Brain microvascular endothelial cell (primary cell): ENCODE measurements at regions not wholly inside any gene's neighbourhood (a gene's known extent, or its start where the extent isn't known, plus 50 kb on each side); places are given as distances from the start of the nearest gene placed in this dataset.

ENCODE experiments used
- DNase-seq: peaks from one replicate; pipeline ENCODE4 v3.0.0-alpha.2; 2020
- H3K27ac ChIP-seq: fragments of 250-450 bp; sonication (Bioruptor Pico); 2 replicates; pipeline ENCODE4 v1.5.1; 2020; ENCODE audit warnings: mild to moderate bottlenecking, moderate library complexity
- H3K27me3 ChIP-seq: fragments of 250-450 bp; sonication (Bioruptor Pico); replicated peaks from 2 replicates; pipeline ENCODE4 v1.5.1; 2020; ENCODE audit warnings: mild to moderate bottlenecking
- H3K36me3 ChIP-seq: fragments of 250-450 bp; sonication (Bioruptor Pico); replicated peaks from 2 replicates; pipeline ENCODE4 v1.5.1; 2020; ENCODE audit warnings: mild to moderate bottlenecking
- H3K4me3 ChIP-seq: 2 replicates; pipeline ENCODE4 v1.5.1; 2011; ENCODE audit warnings: low read depth, mild to moderate bottlenecking, control low read depth, low read length, moderate library complexity
- CTCF ChIP-seq: IDR thresholded peaks from 2 replicates; pipeline ENCODE4 v1.5.1; 2011; ENCODE audit warnings: low read depth, mild to moderate bottlenecking, moderate library complexity, low read length, control low read depth, inconsistent platforms; ENCODE audit errors: missing control alignments
- in situ Hi-C: cut with HindIII; loops from 2 replicates; pipeline ENCODE4 v1.10.0; 2017; ENCODE audit warnings: low sequenced_read_pairs, low pct_ligation_motif_present

GRCh38 chr13:44014501-44014900, 134.8 kb downstream of the LACC1 start:
- TF ChIP-seq CTCF, result no peak
- in situ Hi-C loops, result no loop called here
- Histone ChIP-seq H3K36me3 (no peaks in the 10 kb centered on the region), H3K27me3 (no peaks in the 10 kb centered on the region), H3K4me3 (no peak overlapping the region), H3K27ac (no peak overlapping the region)
- no peak for DNase-seq

- DNase-seq, result no peak
- Histone ChIP-seq H3K4me3 (no peak overlapping the region), H3K27me3 (no peaks in the 10 kb centered on the region), H3K27ac (no peak overlapping the region), H3K36me3 (no peaks in the 10 kb centered on the region)
- TF ChIP-seq CTCF, result no peak
- in situ Hi-C loops, result no loop called here
Observed at GRCh38 chr13:44015118-44015517, 135.4 kb downstream of the LACC1 start.

- Histone ChIP-seq H3K36me3 (no peaks in the 10 kb centered on the region), H3K4me3 (no peak overlapping the region), H3K27ac (no peak overlapping the region), H3K27me3 (no peaks in the 10 kb centered on the region)
- in situ Hi-C loops, result no loop called here
- DNase-seq, result no peak
- no peak for TF ChIP-seq CTCF
Observed at GRCh38 chr13:44015811-44016210, 136.1 kb downstream of the LACC1 start.

- H3K36me3 ChIP-seq, result no peaks in the 10 kb centered on the region
Observed at GRCh38 chr13:44017756-44018309, 138.1 kb downstream of the LACC1 start.

GRCh38 chr13:44019651-44020050, 139.9 kb downstream of the LACC1 start:
- in situ Hi-C loops, result no loop called here
- H3K27me3 ChIP-seq, result no peaks in the 10 kb centered on the region
- DNase-seq, result no peak
- TF ChIP-seq CTCF, result no peak
- no peak overlapping the region for H3K4me3 ChIP-seq
- no peak overlapping the region for H3K27ac ChIP-seq
- no peaks in the 10 kb centered on the region for H3K36me3 ChIP-seq

More at GRCh38 chr13:44017756-44018309, 138.1 kb downstream of the LACC1 start:
- in situ Hi-C loops, result no loop called here
- DNase-seq, result no peak
- no peak for TF ChIP-seq CTCF
- no peaks in the 10 kb centered on the region for H3K27me3 ChIP-seq
- H3K4me3 ChIP-seq, result no peak overlapping the region
- H3K27ac ChIP-seq, result no peak overlapping the region

- in situ Hi-C loops, result no loop called here
- H3K36me3 ChIP-seq, result no peaks in the 10 kb centered on the region
- no peaks in the 10 kb centered on the region for H3K27me3 ChIP-seq
- no peak overlapping the region for H3K4me3 ChIP-seq
- TF ChIP-seq CTCF, result no peak
- DNase-seq, result no peak
- H3K27ac ChIP-seq, result no peak overlapping the region
Observed at GRCh38 chr13:44021422-44021821, 141.7 kb downstream of the LACC1 start.
